MCF 10A (cell line): ENCODE measurements at regions not wholly inside any gene's neighbourhood (a gene's known extent, or its start where the extent isn't known, plus 50 kb on each side); places are given as distances from the start of the nearest gene placed in this dataset.

Experiments used
- BruUV-seq: library from RNA; stranded (reverse); fragments of 400-500 nt; replicated peaks from 2 replicates; lab custom pipeline; 2021; lab: Mats Ljungman, UMichigan
- CTCF ChIA-PET: fragments of 300-600 bp; sonication (Branson Sonifier 250); formaldehyde crosslinking; extraction: SDS; loops from one replicate; lab custom pipeline; 2021; ENCODE audit warnings: antibody characterized with exemption, inconsistent platforms; lab: Yijun Ruan, JAX
- POLR2A ChIA-PET: fragments of 300-600, 350-650 bp; sonication (Branson Sonifier 250); formaldehyde crosslinking; extraction: SDS; loops from one replicate; lab custom pipeline; 2020; ENCODE audit warnings: antibody characterized with exemption, inconsistent platforms; lab: Yijun Ruan, JAX
- DNase-seq: peaks from one replicate; pipeline ENCODE4 v3.0.0-alpha.2; 2018; ENCODE audit not compliant: unreplicated experiment
- H3K27ac Mint-ChIP-seq: one replicate; pipeline ENCODE4 v1.8.0; 2022; ENCODE audit warnings: mild to moderate bottlenecking, low read depth, mixed read lengths; ENCODE audit not compliant: unreplicated experiment
- H3K27me3 Mint-ChIP-seq: one replicate; pipeline ENCODE4 v1.8.0; 2022; ENCODE audit warnings: mixed read lengths; ENCODE audit not compliant: insufficient read depth, unreplicated experiment
- H3K36me3 Mint-ChIP-seq: one replicate; pipeline ENCODE4 v1.8.0; 2022; ENCODE audit warnings: mild to moderate bottlenecking, moderate library complexity, mixed read lengths; ENCODE audit not compliant: insufficient read depth, unreplicated experiment
- H3K4me1 Mint-ChIP-seq: one replicate; pipeline ENCODE4 v1.8.0; 2022; ENCODE audit warnings: mixed read lengths; ENCODE audit not compliant: insufficient read depth, unreplicated experiment
- H3K4me3 Mint-ChIP-seq: one replicate; pipeline ENCODE4 v1.8.0; 2022; ENCODE audit warnings: mild to moderate bottlenecking, moderate library complexity, mixed read lengths; ENCODE audit not compliant: unreplicated experiment
- H3K9me3 Mint-ChIP-seq: one replicate; pipeline ENCODE4 v1.8.0; 2022; ENCODE audit warnings: mixed read lengths; ENCODE audit not compliant: unreplicated experiment
- intact Hi-C: fragments of 100-400 bp; cut with micrococcal nuclease; formaldehyde crosslinking; loops from 2 replicates; pipeline ENCODE4 v1.14.1; 2022
- TF ChIP-seq, protein P1 (sequence below): fragments of 200-600 bp; IDR thresholded peaks from one replicate; pipeline ENCODE4 v1.8.0; 2022; ENCODE audit warnings: antibody characterized with exemption, mild to moderate bottlenecking; ENCODE audit not compliant: unreplicated experiment

GRCh38 chr2:200179151-200179550 lies 127.3 kb upstream of the SPATS2L start:
- CTCF ChIA-PET: no interaction called here
- BruUV-seq: no TSS peak

DNA sequence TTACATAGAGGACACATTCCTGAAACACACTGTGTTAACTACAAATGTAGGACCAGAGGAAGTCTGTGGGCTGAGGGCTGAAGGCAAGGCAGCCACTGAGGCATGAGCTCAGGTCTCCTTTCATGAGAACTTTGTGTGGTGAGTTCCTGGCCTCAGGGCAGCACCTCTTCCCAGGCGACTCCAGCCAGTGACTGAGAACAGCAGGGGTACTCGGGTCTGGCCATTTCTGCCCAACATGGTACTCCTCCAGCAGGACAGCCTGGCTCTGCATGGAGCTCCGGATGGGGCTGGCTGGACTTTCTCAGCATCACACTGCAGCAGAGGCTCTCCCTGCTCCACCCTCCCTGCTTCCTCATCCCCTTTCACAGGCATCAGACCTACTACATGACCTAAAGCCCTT lies 125.5 kb upstream of the SPATS2L start:
- no peaks in the 10 kb centered on the region for H3K4me1 Mint-ChIP-seq
- no peaks in the 10 kb centered on the region for H3K36me3 Mint-ChIP-seq
- TF ChIP-seq, protein P1, sequence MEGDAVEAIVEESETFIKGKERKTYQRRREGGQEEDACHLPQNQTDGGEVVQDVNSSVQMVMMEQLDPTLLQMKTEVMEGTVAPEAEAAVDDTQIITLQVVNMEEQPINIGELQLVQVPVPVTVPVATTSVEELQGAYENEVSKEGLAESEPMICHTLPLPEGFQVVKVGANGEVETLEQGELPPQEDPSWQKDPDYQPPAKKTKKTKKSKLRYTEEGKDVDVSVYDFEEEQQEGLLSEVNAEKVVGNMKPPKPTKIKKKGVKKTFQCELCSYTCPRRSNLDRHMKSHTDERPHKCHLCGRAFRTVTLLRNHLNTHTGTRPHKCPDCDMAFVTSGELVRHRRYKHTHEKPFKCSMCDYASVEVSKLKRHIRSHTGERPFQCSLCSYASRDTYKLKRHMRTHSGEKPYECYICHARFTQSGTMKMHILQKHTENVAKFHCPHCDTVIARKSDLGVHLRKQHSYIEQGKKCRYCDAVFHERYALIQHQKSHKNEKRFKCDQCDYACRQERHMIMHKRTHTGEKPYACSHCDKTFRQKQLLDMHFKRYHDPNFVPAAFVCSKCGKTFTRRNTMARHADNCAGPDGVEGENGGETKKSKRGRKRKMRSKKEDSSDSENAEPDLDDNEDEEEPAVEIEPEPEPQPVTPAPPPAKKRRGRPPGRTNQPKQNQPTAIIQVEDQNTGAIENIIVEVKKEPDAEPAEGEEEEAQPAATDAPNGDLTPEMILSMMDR: no peak
- ChIA-PET CTCF (interaction anchor here (1.0 kb wide), 1 partner anchor 298 kb away, joined by 3 read pairs; no protein-coding TSS in a partner anchor), POLR2A (no interaction called here)
- H3K9me3 Mint-ChIP-seq: no peaks in the 10 kb centered on the region
- intact Hi-C loops: loop anchor here (10.0 kb wide), 1 partner anchor 176 kb away; no protein-coding TSS in a partner anchor
- no TSS peak for BruUV-seq
- H3K27me3 Mint-ChIP-seq: peaks cover 13% of the 10 kb centered on the region
- DNase-seq: no peak
- no peak overlapping the region for H3K27ac Mint-ChIP-seq
- no peak overlapping the region for H3K4me3 Mint-ChIP-seq

More at GRCh38 chr2:200179151-200179550, 127.3 kb upstream of the SPATS2L start:
- Mint-ChIP-seq H3K27ac (no peak overlapping the region), H3K36me3 (no peaks in the 10 kb centered on the region), H3K27me3 (no peaks in the 10 kb centered on the region), H3K4me1 (no peaks in the 10 kb centered on the region), H3K4me3 (no peak overlapping the region), H3K9me3 (no peaks in the 10 kb centered on the region)
- TF ChIP-seq, protein P1: no peak
- no peak for DNase-seq
- intact Hi-C loops: no loop called here
- POLR2A ChIA-PET: no interaction called here

- no peak overlapping the region for H3K27ac Mint-ChIP-seq
- no peaks in the 10 kb centered on the region for H3K36me3 Mint-ChIP-seq
- H3K4me3 Mint-ChIP-seq: no peak overlapping the region
- H3K27me3 Mint-ChIP-seq: peaks cover 18% of the 10 kb centered on the region
- no TSS peak for BruUV-seq
- H3K9me3 Mint-ChIP-seq: no peaks in the 10 kb centered on the region
- TF ChIP-seq, protein P1: no peak
- intact Hi-C loops: loop anchor here (10.0 kb wide), 1 partner anchor 177 kb away; no protein-coding TSS in a partner anchor
- ChIA-PET CTCF (no interaction called here), POLR2A (no interaction called here)
- H3K4me1 Mint-ChIP-seq: no peaks in the 10 kb centered on the region
- DNase-seq: no peak
These were observed 124.7 kb upstream of the SPATS2L start for GRCh38 chr2:200181755-200182154.

GRCh38 chr2:200184748-200185627 lies 121.5 kb upstream of the SPATS2L start:
- ChIA-PET CTCF (no interaction called here), POLR2A (interaction anchor here (1.2 kb wide), 1 partner anchor 123 kb away, joined by 3 read pairs; no protein-coding TSS in a partner anchor)
- Mint-ChIP-seq H3K27me3 (peaks cover 18% of the 10 kb centered on the region), H3K4me1 (no peaks in the 10 kb centered on the region), H3K36me3 (no peaks in the 10 kb centered on the region), H3K9me3 (no peaks in the 10 kb centered on the region), H3K4me3 (no peak overlapping the region), H3K27ac (no peak overlapping the region)
- intact Hi-C loops: loop anchor here (10.0 kb wide), 1 partner anchor 180 kb away; no protein-coding TSS in a partner anchor
- BruUV-seq: no TSS peak
- DNase-seq: no peak
- TF ChIP-seq, protein P1: no peak
